Bronchial epithelial cell (primary cell): ENCODE measurements at regions not wholly inside any gene's neighbourhood (a gene's known extent, or its start where the extent isn't known, plus 50 kb on each side); places are given as distances from the start of the nearest gene placed in this dataset.

Source experiments
- DNase-seq: peaks from one replicate; pipeline ENCODE4 v3.0.0-alpha.2; 2010; ENCODE audit warnings: low read depth
- FAIRE-seq: peaks from 2 replicates; lab custom pipeline; 2011; peaks lifted over from hg19 to GRCh38; lab: Jason Lieb, UNC
- H3K27me3 ChIP-seq: 2 replicates; pipeline ENCODE4 v1.5.1; 2011; ENCODE audit warnings: low read length; ENCODE audit not compliant: control insufficient read depth, insufficient read depth
- H3K36me3 ChIP-seq: 2 replicates; pipeline ENCODE4 v1.5.1; 2011; ENCODE audit warnings: low read length; ENCODE audit not compliant: control insufficient read depth, insufficient read depth
- H3K4me3 ChIP-seq: 2 replicates; pipeline ENCODE4 v1.5.1; 2011; ENCODE audit warnings: mild to moderate bottlenecking, low read depth, low read length, control low read depth
- CTCF ChIP-seq: IDR thresholded peaks from 2 replicates; pipeline ENCODE4 v1.5.1; 2011; ENCODE audit warnings: mild to moderate bottlenecking, moderate library complexity, low read length, control low read depth, inconsistent platforms; ENCODE audit not compliant: insufficient read depth, severe bottlenecking

- Histone ChIP-seq H3K27me3 (no peaks in the 10 kb centered on the region), H3K36me3 (no peaks in the 10 kb centered on the region), H3K4me3 (no peak overlapping the region)
- FAIRE-seq (no peak), DNase-seq (no peak)
- TF ChIP-seq CTCF = no peak
Observed at GRCh38 chr3:116966649-116967048, 257.1 kb downstream of the TUSC7 start.

DNA sequence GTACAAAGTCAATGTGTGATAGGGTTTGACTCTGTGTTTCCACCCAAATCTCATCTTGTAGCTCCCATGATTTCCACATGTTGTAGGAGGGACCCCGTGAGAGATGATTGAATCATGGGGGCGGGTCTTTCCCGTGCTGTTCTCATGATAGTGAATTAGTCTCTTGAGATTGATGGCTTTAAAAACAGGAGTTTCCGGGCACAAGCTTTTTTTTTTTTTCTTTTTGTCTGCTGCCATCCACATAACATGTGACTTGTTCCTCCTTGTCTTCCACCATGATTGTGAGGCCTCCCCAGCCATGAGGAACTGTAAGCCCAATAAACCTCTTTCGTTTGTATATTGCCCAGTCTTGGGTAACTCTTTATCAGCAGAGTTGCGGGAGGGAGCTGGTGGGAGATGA is 259.6 kb downstream of the TUSC7 start:
- Histone ChIP-seq H3K36me3 (no peaks in the 10 kb centered on the region), H3K4me3 (no peak overlapping the region), H3K27me3 (no peaks in the 10 kb centered on the region)
- DNase-seq = no peak
- FAIRE-seq = no peak
- TF ChIP-seq CTCF = no peak

GRCh38 chr3:116969646-116970045 is 260.1 kb downstream of the TUSC7 start:
- H3K36me3 ChIP-seq = no peaks in the 10 kb centered on the region
- DNase-seq = no peak
- no peak for FAIRE-seq
- no peak overlapping the region for H3K4me3 ChIP-seq
- no peak for TF ChIP-seq CTCF
- H3K27me3 ChIP-seq = no peaks in the 10 kb centered on the region

GRCh38 chr3:116971531-116971930 is 262.0 kb downstream of the TUSC7 start:
- Histone ChIP-seq H3K4me3 (no peak overlapping the region), H3K27me3 (no peaks in the 10 kb centered on the region), H3K36me3 (no peaks in the 10 kb centered on the region)
- no peak for TF ChIP-seq CTCF
- DNase-seq (no peak), FAIRE-seq (no peak)

GRCh38 chr3:116974702-116975101 is 265.1 kb downstream of the TUSC7 start:
- no peak for FAIRE-seq
- no peaks in the 10 kb centered on the region for H3K27me3 ChIP-seq
- no peaks in the 10 kb centered on the region for H3K36me3 ChIP-seq
- H3K4me3 ChIP-seq = no peak overlapping the region
- TF ChIP-seq CTCF = no peak
- DNase-seq = no peak

DNA sequence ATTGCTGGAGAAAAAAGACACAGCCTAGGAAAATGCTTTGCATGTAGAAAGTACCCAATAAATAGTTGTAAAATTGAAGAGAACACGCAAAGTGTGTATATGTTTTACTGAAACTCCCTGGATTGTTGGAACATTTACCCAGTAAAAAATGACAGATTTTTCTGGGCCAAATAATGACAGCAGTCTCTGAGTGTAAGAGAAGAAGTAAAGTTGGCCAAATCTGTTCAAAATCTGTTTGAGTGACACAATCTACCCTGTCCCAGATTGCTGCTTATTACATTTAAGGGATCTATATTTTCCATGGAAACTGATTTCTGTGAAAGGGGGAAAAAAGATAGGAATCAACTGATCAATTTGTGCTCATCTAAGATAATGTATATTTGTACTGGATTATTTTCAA is 267.9 kb downstream of the TUSC7 start:
- no peak for DNase-seq
- Histone ChIP-seq H3K4me3 (no peak overlapping the region), H3K36me3 (no peaks in the 10 kb centered on the region), H3K27me3 (no peaks in the 10 kb centered on the region)
- FAIRE-seq = no peak
- TF ChIP-seq CTCF = no peak
